H1 (cell line): ENCODE measurements at regions not wholly inside any gene's neighbourhood (a gene's known extent, or its start where the extent isn't known, plus 50 kb on each side); places are given as distances from the start of the nearest gene placed in this dataset.

Source experiments
- CTCF ChIA-PET: fragments of 300-600 bp; sonication (Branson Sonifier 250); formaldehyde crosslinking; loops from one replicate; lab custom pipeline; 2021; ENCODE audit not compliant: partially characterized antibody; lab: Charles Lee
- POLR2A ChIA-PET: fragments of 300-600 bp; sonication (Branson Sonifier 250); formaldehyde crosslinking; loops from one replicate; lab custom pipeline; 2021; ENCODE audit warnings: inconsistent platforms; ENCODE audit not compliant: partially characterized antibody; lab: Charles Lee
- DNase-seq, 2 experiments: peaks; one replicate each; pipeline versions ENCODE4 v3.0.0 to v3.0.0-alpha.2; 2010 to 2022; ENCODE audit warnings: low spot score in 2 of 2, low read depth in 1 of 2, mixed read lengths in 1 of 2
- FAIRE-seq: peaks from 2 replicates; lab custom pipeline; 2011; peaks lifted over from hg19 to GRCh38; lab: Jason Lieb, UNC
- H2AFZ ChIP-seq: 2 replicates; pipeline ENCODE4 v1.8.1; 2012; ENCODE audit warnings: low read length, inconsistent platforms
- H2AK5ac ChIP-seq: 2 replicates; pipeline ENCODE4 v1.6.1; 2013; ENCODE audit warnings: low read depth, low read length
- H2BK120ac ChIP-seq: replicated peaks from 2 replicates; pipeline ENCODE3; 2013; ENCODE audit warnings: low read depth, low read length, inconsistent platforms
- H2BK12ac ChIP-seq: 2 replicates; pipeline ENCODE4 v1.6.1; 2013; ENCODE audit warnings: low read depth, low read length
- H2BK15ac ChIP-seq: 2 replicates; pipeline ENCODE4 v1.6.1; 2013; ENCODE audit warnings: low read length
- H2BK20ac ChIP-seq: 2 replicates; pipeline ENCODE4 v1.6.1; 2013; ENCODE audit warnings: low read length
- H2BK5ac ChIP-seq: 2 replicates; pipeline ENCODE4 v1.6.1; 2013; ENCODE audit warnings: low read depth, low read length
- H3K14ac ChIP-seq: 2 replicates; pipeline ENCODE4 v1.6.1; 2013; ENCODE audit warnings: inconsistent platforms; ENCODE audit not compliant: insufficient read length
- H3K18ac ChIP-seq: 2 replicates; pipeline ENCODE4 v1.6.1; 2013; ENCODE audit warnings: low read length; ENCODE audit errors: extremely low read depth
- H3K23ac ChIP-seq: 2 replicates; pipeline ENCODE4 v1.6.1; 2013; ENCODE audit warnings: inconsistent platforms; ENCODE audit not compliant: insufficient read length
- H3K23me2 ChIP-seq: 2 replicates; pipeline ENCODE4 v1.6.1; 2013; ENCODE audit warnings: low read depth, low read length
- H3K27ac ChIP-seq: 2 replicates; pipeline ENCODE4 v1.6.1; 2011; ENCODE audit warnings: low read depth, low read length, inconsistent platforms
- H3K27me3 ChIP-seq, 4 experiments: replicated peaks in 1 of 4; 1 replicate in 1 of 4; 2 replicates in 3 of 4; pipeline versions ENCODE4 v1.6.1 to v1.8.1; 2011 to 2013; ENCODE audit warnings: low read length in 3 of 4, mild to moderate bottlenecking in 3 of 4, inconsistent platforms in 2 of 4, mixed read lengths in 2 of 4, moderate library complexity in 1 of 4; ENCODE audit not compliant: control insufficient read depth in 3 of 4, insufficient read depth in 3 of 4; ENCODE audit errors: extremely low read depth in 1 of 4
- H3K36me3 ChIP-seq, 4 experiments: 2 replicates each; pipeline versions ENCODE4 v1.6.1 to v1.8.1; 2011 to 2013; ENCODE audit warnings: mild to moderate bottlenecking in 4 of 4, low read length in 3 of 4, moderate library complexity in 2 of 4, control low read depth in 1 of 4, inconsistent platforms in 1 of 4; ENCODE audit not compliant: insufficient read depth in 4 of 4, control insufficient read depth in 2 of 4
- H3K4ac ChIP-seq: replicated peaks from 2 replicates; pipeline ENCODE3; 2013; ENCODE audit warnings: low read length, low read depth, mixed read lengths, inconsistent platforms; ENCODE audit not compliant: insufficient read length
- H3K4me1 ChIP-seq, 4 experiments: replicated peaks in 1 of 4; 1 replicate in 1 of 4; 2 replicates in 3 of 4; pipeline versions ENCODE4 v1.6.1 to v1.8.1; 2011 to 2013; ENCODE audit warnings: low read length in 3 of 4, inconsistent platforms in 2 of 4, mixed read lengths in 1 of 4; ENCODE audit not compliant: insufficient read depth in 4 of 4, control insufficient read depth in 3 of 4
- H3K4me2 ChIP-seq, 2 experiments: 2 replicates each; pipeline versions ENCODE4 v1.6.1 to v1.8.1; 2011 to 2013; ENCODE audit warnings: low read depth in 2 of 2, low read length in 2 of 2, control low read depth in 1 of 2, inconsistent platforms in 1 of 2, mild to moderate bottlenecking in 1 of 2; ENCODE audit not compliant: insufficient read depth in 1 of 2
- H3K4me3 ChIP-seq, 4 experiments: fragments of 200-600, 300-600 bp in 1 of 4; sonication (generic), shearing (Covaris generic), sonication (Bioruptor Twin) in 1 of 4; 2 replicates each; pipeline versions ENCODE4 v1.5.1 to v1.8.1; 2011 to 2016; ENCODE audit warnings: low read length in 4 of 4, low read depth in 3 of 4, control low read depth in 2 of 4, inconsistent platforms in 2 of 4, mild to moderate bottlenecking in 2 of 4, mixed read lengths in 1 of 4, moderate library complexity in 1 of 4; ENCODE audit not compliant: insufficient read depth in 2 of 4; ENCODE audit errors: extremely low read depth in 1 of 4
- H3K56ac ChIP-seq: replicated peaks from 2 replicates; pipeline ENCODE3; 2013; ENCODE audit warnings: low read depth, mild to moderate bottlenecking, mixed read lengths, low read length, inconsistent platforms; ENCODE audit not compliant: insufficient read length
- H3K79me1 ChIP-seq: 2 replicates; pipeline ENCODE4 v1.6.1; 2013; ENCODE audit warnings: low read depth, low read length, control low read depth
- H3K79me2 ChIP-seq, 2 experiments: 2 replicates each; pipeline versions ENCODE4 v1.6.1 to v1.8.1; 2012 to 2013; ENCODE audit warnings: low read length in 2 of 2, mild to moderate bottlenecking in 2 of 2, inconsistent platforms in 1 of 2; ENCODE audit not compliant: insufficient read depth in 2 of 2, control insufficient read depth in 1 of 2
- H3K9ac ChIP-seq, 4 experiments: replicated peaks in 1 of 4; 1 replicate in 1 of 4; 2 replicates in 3 of 4; pipeline versions ENCODE4 v1.6.1 to v1.8.1; 2011 to 2013; ENCODE audit warnings: low read depth in 3 of 4, low read length in 3 of 4, control low read depth in 2 of 4, mild to moderate bottlenecking in 2 of 4, moderate library complexity in 2 of 4, inconsistent platforms in 1 of 4; ENCODE audit errors: extremely low read depth in 1 of 4
- H3K9me3 ChIP-seq, 2 experiments: 2 replicates each; pipeline versions ENCODE4 v1.6.1 to v1.8.1; 2012 to 2013; ENCODE audit warnings: mild to moderate bottlenecking in 2 of 2, moderate library complexity in 2 of 2, control low read depth in 1 of 2, inconsistent platforms in 1 of 2, low read depth in 1 of 2, low read length in 1 of 2, mixed read lengths in 1 of 2; ENCODE audit not compliant: insufficient read depth in 2 of 2
- H4K20me1 ChIP-seq, 2 experiments: replicated peaks in 1 of 2; 2 replicates each; pipeline versions ENCODE3 to v1.8.1; 2011 to 2013; ENCODE audit warnings: inconsistent platforms in 2 of 2, low read length in 2 of 2, mild to moderate bottlenecking in 1 of 2; ENCODE audit not compliant: insufficient read depth in 2 of 2, control insufficient read depth in 1 of 2
- H4K5ac ChIP-seq: 2 replicates; pipeline ENCODE4 v1.6.1; 2013; ENCODE audit warnings: low read length, low read depth, mixed read lengths, inconsistent platforms; ENCODE audit not compliant: insufficient read length
- H4K8ac ChIP-seq: 2 replicates; pipeline ENCODE4 v1.8.0; 2013; ENCODE audit warnings: mild to moderate bottlenecking, moderate library complexity, low read length, inconsistent platforms; ENCODE audit not compliant: insufficient read depth; ENCODE audit errors: extremely low read depth
- H4K91ac ChIP-seq: replicated peaks from 2 replicates; pipeline ENCODE3; 2013; ENCODE audit warnings: low read length, mixed read lengths, inconsistent platforms; ENCODE audit not compliant: insufficient read length
- BRCA1 ChIP-seq: IDR thresholded peaks from 2 replicates; pipeline ENCODE4 v1.6.1; 2012; ENCODE audit warnings: low read depth, low read length, improper control_type of control experiment
- CEBPB ChIP-seq: IDR thresholded peaks from 2 replicates; pipeline ENCODE4 v1.6.1; 2012; ENCODE audit warnings: low read depth, low read length
- CREB1 ChIP-seq: IDR thresholded peaks from 2 replicates; pipeline ENCODE4 v1.6.1; 2012; ENCODE audit warnings: inconsistent platforms
- JUND ChIP-seq: IDR thresholded peaks from 2 replicates; pipeline ENCODE4 v1.6.1; 2011; ENCODE audit warnings: mild to moderate bottlenecking, improper control_type of control experiment, low read length
- SP4 ChIP-seq: IDR thresholded peaks from 2 replicates; pipeline ENCODE4 v1.6.1; 2012; ENCODE audit warnings: low read length, inconsistent platforms
- SUZ12 ChIP-seq: fragments of 200-600 bp; sonication (generic); IDR thresholded peaks from 2 replicates; pipeline ENCODE4 v1.6.1; 2012; ENCODE audit warnings: mild to moderate bottlenecking, inconsistent platforms, low read length, moderate library complexity, mixed read lengths
- TAF1 ChIP-seq: IDR thresholded peaks from 2 replicates; pipeline ENCODE4 v1.6.1; 2011; ENCODE audit warnings: mild to moderate bottlenecking, low read depth, low read length
- TBP ChIP-seq: IDR thresholded peaks from 2 replicates; pipeline ENCODE4 v1.6.1; 2011; ENCODE audit warnings: low read depth, low read length, improper control_type of control experiment
- TEAD4 ChIP-seq: IDR thresholded peaks from 2 replicates; pipeline ENCODE4 v1.6.1; 2012; ENCODE audit warnings: low read depth, low read length, inconsistent platforms, mixed read lengths
- ZNF274 ChIP-seq: IDR thresholded peaks from 2 replicates; pipeline ENCODE4 v1.7.0; 2012; ENCODE audit warnings: low read length, borderline replicate concordance; ENCODE audit errors: extremely low read depth
- WGBS, 2 experiments: shearing (Covaris generic) in 1 of 2; methylation state at CpG; one replicate each; pipeline versions ENCODE4 v1.1.6 to v1.1.7; 2013 to 2015; ENCODE audit warnings: low lambda C conversion rate in 2 of 2, mixed read lengths in 2 of 2, inconsistent platforms in 1 of 2, low coverage in 1 of 2, missing lambda C conversion rate in 1 of 2; ENCODE audit not compliant: insufficient replicate concordance in 2 of 2, insufficient coverage in 1 of 2, insufficient read length in 1 of 2; ENCODE audit errors: extremely low coverage in 1 of 2, missing lambda C conversion rate in 1 of 2; 5-methylcytosine and 5-hydroxymethylcytosine counted together

GRCh38 chr11:27247660-27248059 is 115.4 kb downstream of the CCDC34 start:
- no peak for FAIRE-seq
- CTCF ChIA-PET: interaction anchor here (1.0 to 1.5 kb wide), 4 partner anchors 36 to 239 kb away, joined by 3 to 7 read pairs (median 4); no protein-coding TSS in a partner anchor
- peak overlapping the region; percentile 29; the same call in 1 of the 2 replicates for H2BK20ac ChIP-seq

More at GRCh38 chr11:27247660-27248059, 115.4 kb downstream of the CCDC34 start:
- Histone ChIP-seq H3K18ac (no peak overlapping the region), H3K4me1 (peaks cover 0 to 13% (median 8%) of the 10 kb centered on the region in 4 experiments; a peak in 5 of 7 replicates), H3K9ac (no peak overlapping the region), H2BK12ac (no peak overlapping the region), H3K4me3 (no peak overlapping the region), H3K79me1 (no peaks in the 10 kb centered on the region), H3K56ac (no peak overlapping the region), H3K9me3 (peaks cover 0 to 4% of the 10 kb centered on the region in 2 experiments; a peak in 1 of 4 replicates), H4K5ac (no peak overlapping the region), H4K20me1 (no peaks in the 10 kb centered on the region), H4K91ac (no peak overlapping the region), H3K23ac (no peak overlapping the region), H2BK120ac (no peak overlapping the region), H3K79me2 (no peaks in the 10 kb centered on the region), H2AFZ (no peak overlapping the region), H3K14ac (no peak overlapping the region), H3K36me3 (no peaks in the 10 kb centered on the region), H2BK5ac (no peak overlapping the region), H3K27me3 (no peaks in the 10 kb centered on the region), H3K23me2 (no peaks in the 10 kb centered on the region), H3K27ac (no peak overlapping the region), H3K4ac (no peak overlapping the region), H4K8ac (no peak overlapping the region), H2AK5ac (no peak overlapping the region), H2BK15ac (no peak overlapping the region), H3K4me2 (no peak overlapping the region)
- DNase-seq: no peak
- POLR2A ChIA-PET: no interaction called here
- WGBS, 2 experiments: 82% methylated on average over 5 of the region's 5 CpGs; no CpG with 5 or more reads in 1 of the 2 experiments
- TF ChIP-seq TAF1 (no peak), CEBPB (no peak), SP4 (no peak), JUND (no peak), ZNF274 (no peak), BRCA1 (no peak), SUZ12 (no peak), CREB1 (no peak), TBP (no peak), TEAD4 (no peak)
